CD8-positive, alpha-beta memory T cell (primary cell): ENCODE measurements at regions not wholly inside any gene's neighbourhood (a gene's known extent, or its start where the extent isn't known, plus 50 kb on each side); places are given as distances from the start of the nearest gene placed in this dataset.

ENCODE experiments used
- CTCF ChIA-PET: fragments of 350-600 bp; sonication (Branson Sonifier 250); formaldehyde crosslinking; loops from one replicate; lab custom pipeline; 2021; ENCODE audit warnings: antibody characterized with exemption; lab: Charles Lee
- POLR2A ChIA-PET: fragments of 350-600 bp; sonication (Branson Sonifier 250); formaldehyde crosslinking; loops from one replicate; lab custom pipeline; 2021; ENCODE audit warnings: antibody characterized with exemption; lab: Charles Lee
- DNase-seq, 5 donors: peaks; one replicate each; pipeline versions ENCODE4 v3.0.0 to v3.0.0-alpha.2; 2020 to 2022; ENCODE audit warnings: mixed read lengths in 1 of 5
- H3K27ac ChIP-seq: one replicate; pipeline ENCODE4 v1.7.0; 2013; ENCODE audit warnings: low read depth, mild to moderate bottlenecking, low read length, moderate library complexity
- H3K27me3 ChIP-seq: 2 replicates; pipeline ENCODE4 v1.7.0; 2013; ENCODE audit warnings: low read length, mild to moderate bottlenecking; ENCODE audit not compliant: insufficient read depth, poor library complexity, severe bottlenecking
- H3K36me3 ChIP-seq: 2 replicates; pipeline ENCODE4 v1.7.0; 2013; ENCODE audit warnings: mild to moderate bottlenecking, low read length, moderate library complexity; ENCODE audit not compliant: insufficient read depth
- H3K4me1 ChIP-seq: 2 replicates; pipeline ENCODE4 v1.7.0; 2013; ENCODE audit warnings: mild to moderate bottlenecking, low read length, moderate library complexity; ENCODE audit not compliant: insufficient read depth
- H3K4me3 ChIP-seq: 2 replicates; pipeline ENCODE4 v1.7.0; 2013; ENCODE audit warnings: mild to moderate bottlenecking, low read length
- H3K9me3 ChIP-seq: 2 replicates; pipeline ENCODE4 v1.7.0; 2013; ENCODE audit warnings: mild to moderate bottlenecking, low read length
- H3K27ac Mint-ChIP-seq, 8 donors: one replicate each; pipeline ENCODE4 v1.8.0; 2020 to 2021; ENCODE audit warnings: mixed read lengths in 8 of 8, mild to moderate bottlenecking in 6 of 8, inconsistent platforms in 3 of 8, moderate library complexity in 3 of 8
- H3K27me3 Mint-ChIP-seq, 2 donors: one replicate each; pipeline ENCODE4 v1.8.0; 2020 to 2021; ENCODE audit warnings: mixed read lengths in 2 of 2, mild to moderate bottlenecking in 1 of 2, moderate library complexity in 1 of 2
- H3K36me3 Mint-ChIP-seq, 3 donors: one replicate each; pipeline ENCODE4 v1.8.0; 2020 to 2021; ENCODE audit warnings: mixed read lengths in 3 of 3, inconsistent platforms in 1 of 3, mild to moderate bottlenecking in 1 of 3
- H3K4me1 Mint-ChIP-seq, 3 donors: one replicate each; pipeline ENCODE4 v1.8.0; 2020 to 2021; ENCODE audit warnings: mixed read lengths in 3 of 3, inconsistent platforms in 1 of 3, mild to moderate bottlenecking in 1 of 3
- H3K4me3 Mint-ChIP-seq, 7 donors: one replicate each; pipeline ENCODE4 v1.8.0; 2020 to 2021; ENCODE audit warnings: mixed read lengths in 7 of 7, mild to moderate bottlenecking in 6 of 7, moderate library complexity in 4 of 7, inconsistent platforms in 2 of 7
- H3K9me3 Mint-ChIP-seq, 5 donors: one replicate each; pipeline ENCODE4 v1.8.0; 2020 to 2022; ENCODE audit warnings: mixed read lengths in 5 of 5, mild to moderate bottlenecking in 3 of 5, moderate library complexity in 2 of 5, inconsistent platforms in 1 of 5

- DNase-seq: no peak
- H3K4me3 Mint-ChIP-seq: no peak overlapping the region
- no peaks in the 10 kb centered on the region for H3K9me3 ChIP-seq
- H3K27me3 Mint-ChIP-seq: peaks cover 7 to 13% of the 10 kb centered on the region in 2 donors
- no peaks in the 10 kb centered on the region for H3K36me3 ChIP-seq
- H3K36me3 Mint-ChIP-seq: no peaks in the 10 kb centered on the region
- H3K4me1 ChIP-seq: no peaks in the 10 kb centered on the region
- CTCF ChIA-PET: no interaction called here
- H3K27ac Mint-ChIP-seq: no peak overlapping the region
- POLR2A ChIA-PET: no interaction called here
- H3K27me3 ChIP-seq: no peaks in the 10 kb centered on the region
- no peak overlapping the region for H3K27ac ChIP-seq
- no peaks in the 10 kb centered on the region for H3K9me3 Mint-ChIP-seq
- no peak overlapping the region for H3K4me3 ChIP-seq
- no peaks in the 10 kb centered on the region for H3K4me1 Mint-ChIP-seq
These were observed 106.3 kb upstream of the GLI2 start for GRCh38 chr2:120629241-120629895.

GRCh38 chr2:120630031-120630701 is 105.5 kb upstream of the GLI2 start:
- ChIA-PET CTCF (no interaction called here), POLR2A (no interaction called here)
- Mint-ChIP-seq H3K27ac (peak overlapping the region in 1 of 8 donors; percentile 33), H3K27me3 (peaks cover 5 to 11% of the 10 kb centered on the region in 2 donors), H3K9me3 (no peaks in the 10 kb centered on the region), H3K4me3 (no peak overlapping the region), H3K36me3 (no peaks in the 10 kb centered on the region), H3K4me1 (no peaks in the 10 kb centered on the region)
- Histone ChIP-seq H3K27me3 (no peaks in the 10 kb centered on the region), H3K4me3 (no peak overlapping the region), H3K9me3 (no peaks in the 10 kb centered on the region), H3K27ac (no peak overlapping the region), H3K4me1 (no peaks in the 10 kb centered on the region), H3K36me3 (no peaks in the 10 kb centered on the region)
- no peak for DNase-seq

- H3K27me3 Mint-ChIP-seq: peaks cover 0 to 11% of the 10 kb centered on the region in 2 donors
- no peaks in the 10 kb centered on the region for H3K4me1 ChIP-seq
- no peaks in the 10 kb centered on the region for H3K4me1 Mint-ChIP-seq
- H3K27ac Mint-ChIP-seq: no peak overlapping the region
- H3K9me3 ChIP-seq: no peaks in the 10 kb centered on the region
- H3K4me3 Mint-ChIP-seq: no peak overlapping the region
- H3K9me3 Mint-ChIP-seq: peaks cover 0 to 3% (median 0%) of the 10 kb centered on the region in 5 donors
- CTCF ChIA-PET: no interaction called here
- POLR2A ChIA-PET: no interaction called here
- no peak overlapping the region for H3K4me3 ChIP-seq
- DNase-seq: no peak
- H3K27ac ChIP-seq: no peak overlapping the region
- H3K36me3 Mint-ChIP-seq: no peaks in the 10 kb centered on the region
- no peaks in the 10 kb centered on the region for H3K36me3 ChIP-seq
- no peaks in the 10 kb centered on the region for H3K27me3 ChIP-seq
These were observed 104.4 kb upstream of the GLI2 start for GRCh38 chr2:120631236-120631635.

- POLR2A ChIA-PET: no interaction called here
- peaks cover 0 to 3% (median 0%) of the 10 kb centered on the region in 5 donors for H3K9me3 Mint-ChIP-seq
These were observed 103.9 kb upstream of the GLI2 start for GRCh38 chr2:120631724-120632123.

GRCh38 chr2:120632796-120633646 is 102.6 kb upstream of the GLI2 start:
- H3K4me3 Mint-ChIP-seq: no peak overlapping the region
- DNase-seq: no peak
- H3K9me3 ChIP-seq: no peaks in the 10 kb centered on the region
- H3K27ac Mint-ChIP-seq: no peak overlapping the region
- ChIA-PET POLR2A (no interaction called here), CTCF (no interaction called here)
- H3K36me3 ChIP-seq: no peaks in the 10 kb centered on the region
- H3K9me3 Mint-ChIP-seq: peaks cover 0 to 3% (median 0%) of the 10 kb centered on the region in 5 donors
- H3K27ac ChIP-seq: no peak overlapping the region
- H3K4me1 Mint-ChIP-seq: no peaks in the 10 kb centered on the region
- peaks cover 0 to 2% of the 10 kb centered on the region in 2 donors for H3K27me3 Mint-ChIP-seq
- no peaks in the 10 kb centered on the region for H3K36me3 Mint-ChIP-seq
- no peak overlapping the region for H3K4me3 ChIP-seq
- H3K27me3 ChIP-seq: no peaks in the 10 kb centered on the region
- H3K4me1 ChIP-seq: no peaks in the 10 kb centered on the region

More at GRCh38 chr2:120631724-120632123, 103.9 kb upstream of the GLI2 start:
- Histone ChIP-seq H3K36me3 (no peaks in the 10 kb centered on the region), H3K27ac (no peak overlapping the region), H3K4me1 (no peaks in the 10 kb centered on the region), H3K4me3 (no peak overlapping the region), H3K9me3 (no peaks in the 10 kb centered on the region), H3K27me3 (no peaks in the 10 kb centered on the region)
- Mint-ChIP-seq H3K4me3 (no peak overlapping the region), H3K36me3 (no peaks in the 10 kb centered on the region), H3K27ac (no peak overlapping the region), H3K27me3 (peaks cover 0 to 6% of the 10 kb centered on the region in 2 donors), H3K4me1 (no peaks in the 10 kb centered on the region)
- CTCF ChIA-PET: no interaction called here
- DNase-seq: no peak

GRCh38 chr2:120634533-120634932 is 101.1 kb upstream of the GLI2 start:
- DNase-seq: no peak
- ChIA-PET CTCF (no interaction called here), POLR2A (no interaction called here)
- no peaks in the 10 kb centered on the region for H3K4me1 Mint-ChIP-seq
- H3K27ac Mint-ChIP-seq: no peak overlapping the region
- no peaks in the 10 kb centered on the region for H3K36me3 ChIP-seq
- no peak overlapping the region for H3K4me3 Mint-ChIP-seq
- H3K27me3 Mint-ChIP-seq: no peaks in the 10 kb centered on the region
- no peaks in the 10 kb centered on the region for H3K9me3 ChIP-seq
- peaks cover 0 to 3% (median 0%) of the 10 kb centered on the region in 5 donors for H3K9me3 Mint-ChIP-seq
- no peaks in the 10 kb centered on the region for H3K36me3 Mint-ChIP-seq
- H3K4me3 ChIP-seq: no peak overlapping the region
- no peak overlapping the region for H3K27ac ChIP-seq
- H3K27me3 ChIP-seq: no peaks in the 10 kb centered on the region
- H3K4me1 ChIP-seq: no peaks in the 10 kb centered on the region

GRCh38 chr2:120635146-120635545 is 100.5 kb upstream of the GLI2 start:
- ChIA-PET POLR2A (no interaction called here), CTCF (no interaction called here)
- H3K4me1 ChIP-seq: no peaks in the 10 kb centered on the region
- H3K9me3 ChIP-seq: no peaks in the 10 kb centered on the region
- Mint-ChIP-seq H3K27me3 (no peaks in the 10 kb centered on the region), H3K4me1 (no peaks in the 10 kb centered on the region), H3K9me3 (peaks cover 0 to 3% (median 0%) of the 10 kb centered on the region in 5 donors), H3K36me3 (no peaks in the 10 kb centered on the region), H3K27ac (peak overlapping the region in 1 of 8 donors; percentile 72), H3K4me3 (no peak overlapping the region)
- no peaks in the 10 kb centered on the region for H3K36me3 ChIP-seq
- H3K4me3 ChIP-seq: no peak overlapping the region
- no peak for DNase-seq
- H3K27ac ChIP-seq: no peak overlapping the region
- no peaks in the 10 kb centered on the region for H3K27me3 ChIP-seq

GRCh38 chr2:120637847-120638246 is 97.8 kb upstream of the GLI2 start:
- Histone ChIP-seq H3K27ac (no peak overlapping the region), H3K36me3 (no peaks in the 10 kb centered on the region), H3K27me3 (no peaks in the 10 kb centered on the region), H3K4me1 (no peaks in the 10 kb centered on the region), H3K9me3 (no peaks in the 10 kb centered on the region), H3K4me3 (no peak overlapping the region)
- Mint-ChIP-seq H3K27ac (no peak overlapping the region), H3K27me3 (no peaks in the 10 kb centered on the region), H3K4me1 (no peaks in the 10 kb centered on the region), H3K36me3 (no peaks in the 10 kb centered on the region), H3K9me3 (peaks cover 0 to 6% (median 0%) of the 10 kb centered on the region in 5 donors), H3K4me3 (no peak overlapping the region)
- DNase-seq: no peak
- ChIA-PET POLR2A (no interaction called here), CTCF (no interaction called here)
